ENCODE measurements at regions not wholly inside any gene's neighbourhood (a gene's known extent, or its start where the extent isn't known, plus 50 kb on each side); places are given as distances from the start of the nearest gene placed in this dataset.

DNA sequence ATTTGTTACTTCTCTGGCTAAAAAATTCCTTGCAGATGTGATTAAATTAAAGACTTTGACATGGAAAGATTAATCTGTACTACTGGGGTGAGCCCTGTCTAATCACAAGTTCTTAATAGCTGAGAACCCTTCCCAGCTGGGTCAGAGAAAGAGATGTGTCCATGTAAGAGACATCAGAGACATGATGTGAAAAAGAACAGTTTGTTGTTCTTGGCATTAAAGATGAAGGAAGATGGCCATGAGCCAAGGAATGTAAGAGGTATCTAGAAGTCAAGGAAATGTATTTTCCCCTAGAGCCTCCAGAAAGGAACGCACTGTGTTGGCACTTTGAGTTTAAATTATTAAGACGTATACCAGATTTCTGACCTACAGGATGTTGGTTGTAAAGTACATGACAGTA is 1271.5 kb upstream of the PRMT6 start:
- H3K36me3 Mint-ChIP-seq (ENCODE audit: low read depth, unreplicated experiment), result no peaks in the 10 kb centered on the region
- no peak overlapping the region for H3K27ac Mint-ChIP-seq (ENCODE audit: unreplicated experiment)
- no peak overlapping the region for H3K4me3 Mint-ChIP-seq (ENCODE audit: unreplicated experiment)
- no peaks in the 10 kb centered on the region for H3K4me1 Mint-ChIP-seq (ENCODE audit: unreplicated experiment)
- H3K9me3 Mint-ChIP-seq (ENCODE audit: unreplicated experiment), result no peaks in the 10 kb centered on the region
- DNase-seq (ENCODE audit: low spot score), result no peak
- no peak for TF ChIP-seq CTCF (IDR thresholded peaks at IDR 0.05; ENCODE audit: unreplicated experiment)
- no peaks in the 10 kb centered on the region for H3K27me3 Mint-ChIP-seq (ENCODE audit: unreplicated experiment)

DNA sequence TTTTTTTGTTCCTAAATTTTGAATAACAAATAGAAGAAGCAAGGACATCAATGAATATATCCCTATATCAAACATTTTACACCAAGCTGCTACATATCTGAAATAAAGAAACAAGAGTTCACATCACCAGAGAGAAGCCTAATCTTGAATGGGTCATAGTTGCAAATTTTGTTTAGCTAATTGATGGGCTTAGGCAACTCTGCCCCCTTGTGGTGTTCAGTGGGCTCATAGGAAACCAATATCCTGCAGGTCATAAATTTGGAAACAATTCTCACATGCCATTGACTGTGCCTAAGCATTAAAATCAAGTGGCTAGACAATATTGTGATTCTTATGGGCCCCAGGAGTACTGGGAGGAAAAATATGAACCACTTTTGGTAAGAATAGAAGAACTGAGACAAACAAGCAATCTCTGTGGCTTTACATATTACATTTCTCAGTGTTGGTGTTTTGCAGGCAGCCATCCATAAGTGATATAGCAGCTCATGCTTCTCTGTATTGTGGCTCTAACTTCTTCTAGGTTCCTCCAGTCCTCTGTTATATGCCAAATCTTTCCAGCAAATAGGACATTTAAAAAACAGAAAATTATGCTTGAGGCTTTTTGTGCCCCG is 1262.8 kb upstream of the PRMT6 start:
- Mint-ChIP-seq H3K27me3 (ENCODE audit: unreplicated experiment) (no peaks in the 10 kb centered on the region), H3K4me1 (ENCODE audit: unreplicated experiment) (no peaks in the 10 kb centered on the region), H3K9me3 (ENCODE audit: unreplicated experiment) (no peaks in the 10 kb centered on the region), H3K36me3 (ENCODE audit: low read depth, unreplicated experiment) (no peaks in the 10 kb centered on the region), H3K4me3 (ENCODE audit: unreplicated experiment) (no peak overlapping the region), H3K27ac (ENCODE audit: unreplicated experiment) (no peak overlapping the region)
- peak; percentile 88 for TF ChIP-seq CTCF (IDR thresholded peaks at IDR 0.05; ENCODE audit: unreplicated experiment)
- peak; percentile 69 for DNase-seq (ENCODE audit: low spot score)

- Mint-ChIP-seq H3K27me3 (ENCODE audit: unreplicated experiment) (no peaks in the 10 kb centered on the region), H3K9me3 (ENCODE audit: unreplicated experiment) (no peaks in the 10 kb centered on the region), H3K4me3 (ENCODE audit: unreplicated experiment) (no peak overlapping the region), H3K36me3 (ENCODE audit: low read depth, unreplicated experiment) (no peaks in the 10 kb centered on the region), H3K4me1 (ENCODE audit: unreplicated experiment) (no peaks in the 10 kb centered on the region), H3K27ac (ENCODE audit: unreplicated experiment) (no peak overlapping the region)
- DNase-seq (ENCODE audit: low spot score), result no peak
- no peak for TF ChIP-seq CTCF (IDR thresholded peaks at IDR 0.05; ENCODE audit: unreplicated experiment)
Observed at GRCh38 chr1:105795741-105796140, 1260.7 kb upstream of the PRMT6 start.

GRCh38 chr1:105830571-105831146 is 1225.8 kb upstream of the PRMT6 start:
- TF ChIP-seq CTCF (IDR thresholded peaks at IDR 0.05; ENCODE audit: unreplicated experiment), result no peak
- Mint-ChIP-seq H3K4me3 (ENCODE audit: unreplicated experiment) (no peak overlapping the region), H3K9me3 (ENCODE audit: unreplicated experiment) (no peaks in the 10 kb centered on the region), H3K36me3 (ENCODE audit: low read depth, unreplicated experiment) (no peaks in the 10 kb centered on the region), H3K27ac (ENCODE audit: unreplicated experiment) (no peak overlapping the region), H3K27me3 (ENCODE audit: unreplicated experiment) (no peaks in the 10 kb centered on the region), H3K4me1 (ENCODE audit: unreplicated experiment) (no peaks in the 10 kb centered on the region)
- no peak for DNase-seq (ENCODE audit: low spot score)

- TF ChIP-seq CTCF (IDR thresholded peaks at IDR 0.05; ENCODE audit: unreplicated experiment), result no peak
- no peaks in the 10 kb centered on the region for H3K9me3 Mint-ChIP-seq (ENCODE audit: unreplicated experiment)
- peaks cover 3% of the 10 kb centered on the region for H3K36me3 Mint-ChIP-seq (ENCODE audit: low read depth, unreplicated experiment)
- no peak for DNase-seq (ENCODE audit: low spot score)
- H3K4me1 Mint-ChIP-seq (ENCODE audit: unreplicated experiment), result no peaks in the 10 kb centered on the region
- no peak overlapping the region for H3K27ac Mint-ChIP-seq (ENCODE audit: unreplicated experiment)
- H3K4me3 Mint-ChIP-seq (ENCODE audit: unreplicated experiment), result no peak overlapping the region
- no peaks in the 10 kb centered on the region for H3K27me3 Mint-ChIP-seq (ENCODE audit: unreplicated experiment)
Observed at GRCh38 chr1:105838071-105838470, 1218.4 kb upstream of the PRMT6 start.
